ENCODE measurements at regions not wholly inside any gene's neighbourhood (a gene's known extent, or its start where the extent isn't known, plus 50 kb on each side); places are given as distances from the start of the nearest gene placed in this dataset.

DNA sequence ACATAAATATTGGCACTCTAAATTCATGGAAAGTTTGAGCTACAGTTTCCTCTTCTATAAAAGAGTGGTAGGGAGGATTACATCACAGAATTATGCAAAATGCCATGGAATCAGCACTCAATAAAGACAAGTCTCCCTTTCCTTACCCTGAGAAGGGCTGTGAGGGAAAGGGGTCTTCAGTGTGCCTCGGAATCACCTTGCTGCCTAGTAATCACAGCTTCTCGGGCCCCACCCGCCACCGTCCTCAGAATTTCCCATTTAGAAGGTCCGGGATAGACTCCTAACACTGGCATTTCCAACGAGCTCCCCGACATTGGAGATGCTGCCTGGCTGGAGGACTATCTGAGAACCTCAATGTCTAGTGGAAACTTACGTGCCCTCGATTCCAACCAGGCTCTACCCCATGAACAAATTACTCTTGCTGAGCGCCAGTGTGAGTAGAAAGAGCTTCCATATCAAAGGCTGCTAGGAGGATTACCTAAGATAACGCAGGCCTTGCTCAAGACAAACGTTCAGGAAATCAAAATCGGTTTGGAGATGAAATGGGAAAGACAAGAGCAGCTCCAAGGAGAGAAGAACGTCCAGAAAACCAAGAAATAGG, 92.1 kb upstream of the CHD2 start:
- ChIA-PET POLR2A (interaction anchor here (0.7 to 6.3 kb wide), 15 partner anchors 9 to 153 kb away, joined by 3 to 226 read pairs (median 11); partner anchors contain the start of gene CHD2), CTCF (interaction anchor here (0.7 to 5.1 kb wide), 21 partner anchors 10 to 279 kb away, joined by 3 to 60 read pairs (median 8); partner anchors contain the start of gene CHD2)
- DNase-seq (no peak), ATAC-seq (no peak)
- no peaks in the 10 kb centered on the region for H3K9me3 Mint-ChIP-seq
- peaks cover 41% of the 10 kb centered on the region for H3K4me1 Mint-ChIP-seq (ENCODE audit: low read depth)
- intact Hi-C loops (cut with micrococcal nuclease): loop anchor here (2.0 kb wide), 1 partner anchor 101 kb away; no protein-coding TSS in a partner anchor
- H3K27me3 Mint-ChIP-seq: no peaks in the 10 kb centered on the region
- peak overlapping the region; percentile 99 for H3K27ac Mint-ChIP-seq
- peaks cover 8% of the 10 kb centered on the region for H3K36me3 Mint-ChIP-seq (ENCODE audit: low read depth)
- TF ChIP-seq, protein P1, sequence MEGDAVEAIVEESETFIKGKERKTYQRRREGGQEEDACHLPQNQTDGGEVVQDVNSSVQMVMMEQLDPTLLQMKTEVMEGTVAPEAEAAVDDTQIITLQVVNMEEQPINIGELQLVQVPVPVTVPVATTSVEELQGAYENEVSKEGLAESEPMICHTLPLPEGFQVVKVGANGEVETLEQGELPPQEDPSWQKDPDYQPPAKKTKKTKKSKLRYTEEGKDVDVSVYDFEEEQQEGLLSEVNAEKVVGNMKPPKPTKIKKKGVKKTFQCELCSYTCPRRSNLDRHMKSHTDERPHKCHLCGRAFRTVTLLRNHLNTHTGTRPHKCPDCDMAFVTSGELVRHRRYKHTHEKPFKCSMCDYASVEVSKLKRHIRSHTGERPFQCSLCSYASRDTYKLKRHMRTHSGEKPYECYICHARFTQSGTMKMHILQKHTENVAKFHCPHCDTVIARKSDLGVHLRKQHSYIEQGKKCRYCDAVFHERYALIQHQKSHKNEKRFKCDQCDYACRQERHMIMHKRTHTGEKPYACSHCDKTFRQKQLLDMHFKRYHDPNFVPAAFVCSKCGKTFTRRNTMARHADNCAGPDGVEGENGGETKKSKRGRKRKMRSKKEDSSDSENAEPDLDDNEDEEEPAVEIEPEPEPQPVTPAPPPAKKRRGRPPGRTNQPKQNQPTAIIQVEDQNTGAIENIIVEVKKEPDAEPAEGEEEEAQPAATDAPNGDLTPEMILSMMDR (IDR thresholded peaks at IDR 0.05): no peak
- H3K4me3 Mint-ChIP-seq: peak overlapping the region; percentile 82

DNA sequence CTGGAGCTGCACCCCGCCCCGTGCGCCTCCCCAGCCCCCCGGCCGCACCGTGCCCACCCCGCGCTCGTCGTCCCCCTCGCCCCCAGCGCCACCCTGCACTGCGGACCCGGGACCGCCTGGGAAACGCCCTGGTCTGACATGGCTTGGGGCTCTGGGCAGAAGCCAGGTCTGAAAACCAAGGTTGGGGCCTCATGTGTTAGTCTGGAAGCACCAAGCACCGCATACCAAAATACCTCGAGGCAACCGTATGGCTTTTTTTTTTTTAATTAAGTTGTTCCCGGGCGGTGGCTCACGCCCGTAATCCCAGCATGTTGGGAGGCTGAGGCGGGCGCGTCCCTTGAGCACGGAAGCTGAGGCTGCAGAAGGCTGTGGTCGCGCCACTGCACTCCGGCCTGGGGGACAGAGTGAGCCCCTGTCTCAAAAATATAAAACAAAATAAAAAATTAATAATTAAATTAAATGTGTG, 91.5 kb upstream of the CHD2 start:
- ATAC-seq (peak; percentile 7), DNase-seq (no peak)
- ChIA-PET CTCF (interaction anchor here (0.7 to 5.1 kb wide), 25 partner anchors 11 to 227 kb away, joined by 3 to 60 read pairs (median 8); partner anchors contain the start of gene CHD2), POLR2A (interaction anchor here (0.7 to 6.3 kb wide), 19 partner anchors 10 to 152 kb away, joined by 3 to 226 read pairs (median 11); partner anchors contain the start of gene CHD2)
- TF ChIP-seq, protein P1 (IDR thresholded peaks at IDR 0.05): no peak
- Mint-ChIP-seq H3K27ac (peak overlapping the region; percentile 99), H3K4me3 (peak overlapping the region; percentile 82), H3K27me3 (no peaks in the 10 kb centered on the region), H3K36me3 (ENCODE audit: low read depth) (peaks cover 7% of the 10 kb centered on the region), H3K9me3 (no peaks in the 10 kb centered on the region), H3K4me1 (ENCODE audit: low read depth) (peaks cover 40% of the 10 kb centered on the region)
- intact Hi-C loops (cut with micrococcal nuclease): loop anchor here (1.0 to 2.0 kb wide), 2 partner anchors 74 to 100 kb away; no protein-coding TSS in a partner anchor

DNA sequence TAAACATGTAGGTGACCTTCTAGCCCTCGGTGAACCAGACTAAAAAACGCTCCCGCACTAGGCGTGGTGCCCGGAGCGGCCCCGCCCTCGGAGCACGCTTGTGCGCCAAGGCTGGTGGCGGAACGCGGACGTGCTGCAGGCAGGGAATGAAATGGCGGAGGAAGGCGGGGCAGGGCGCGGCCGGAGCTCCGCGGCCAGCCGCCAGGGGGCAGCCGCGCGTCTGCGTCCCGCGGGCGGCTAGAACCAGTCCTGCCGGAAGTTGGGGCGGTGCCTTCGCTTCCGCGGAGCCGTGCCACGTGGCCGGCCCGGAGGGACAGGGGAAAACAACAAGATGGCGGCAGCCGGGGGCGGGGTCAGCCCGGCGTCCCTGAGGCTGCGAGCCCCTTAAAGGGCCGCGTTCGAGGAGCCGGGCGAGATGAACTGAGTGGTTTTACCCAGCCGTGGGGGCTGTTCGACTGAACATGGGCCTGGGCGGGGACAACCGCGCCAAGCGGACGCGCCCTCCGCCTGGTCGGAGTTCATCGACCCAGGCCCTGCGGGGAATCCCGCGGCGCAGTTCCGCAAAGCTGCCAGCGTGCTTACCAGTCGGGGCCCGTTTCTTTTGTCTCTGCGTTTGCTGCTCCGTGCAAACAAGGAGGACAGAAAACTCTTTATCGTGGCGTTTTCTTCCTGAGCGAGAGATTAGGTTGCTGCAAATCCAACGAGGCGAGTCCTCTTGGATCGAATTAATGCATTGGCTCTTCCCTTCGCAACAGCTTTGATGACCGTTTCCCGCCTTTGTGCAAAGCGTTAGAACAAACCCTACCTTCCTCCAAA, 90.9 kb upstream of the CHD2 start:
- POLR2A ChIA-PET: interaction anchor here (0.6 to 6.3 kb wide), 22 partner anchors 10 to 209 kb away, joined by 3 to 226 read pairs (median 8); partner anchors contain the start of gene CHD2

DNA sequence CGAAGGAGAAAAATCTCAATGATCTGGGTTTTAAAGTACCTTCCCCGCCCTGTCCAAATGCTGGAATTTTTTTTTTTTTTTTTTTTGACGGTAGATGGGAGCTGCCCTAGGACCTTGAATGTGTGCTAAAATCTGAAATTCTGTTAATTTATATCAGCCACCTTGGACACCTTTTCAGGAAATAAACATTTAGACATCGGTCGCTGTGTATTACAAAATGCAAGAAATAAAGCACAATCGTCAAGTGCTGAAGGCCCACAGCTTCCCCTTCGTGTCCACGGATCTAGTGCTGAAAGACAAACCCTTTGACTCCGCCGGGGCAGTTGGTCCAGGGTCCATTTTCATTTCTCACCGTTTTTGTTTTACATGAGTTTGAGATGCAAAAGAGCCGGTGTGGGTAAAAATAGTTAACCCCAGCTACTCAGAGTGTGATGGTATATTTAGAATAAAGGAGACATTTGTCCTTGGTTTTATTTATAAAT, 90.2 kb upstream of the CHD2 start:
- intact Hi-C loops (cut with micrococcal nuclease): loop anchor here (1.0 to 2.0 kb wide), 2 partner anchors 72 to 99 kb away; no protein-coding TSS in a partner anchor
- Mint-ChIP-seq H3K27ac (peak overlapping the region; percentile 99), H3K4me1 (ENCODE audit: low read depth) (peaks cover 41% of the 10 kb centered on the region), H3K9me3 (no peaks in the 10 kb centered on the region), H3K27me3 (no peaks in the 10 kb centered on the region), H3K36me3 (ENCODE audit: low read depth) (peaks cover 5% of the 10 kb centered on the region), H3K4me3 (peak overlapping the region; percentile 82)
- ChIA-PET CTCF (interaction anchor here (1.0 to 5.1 kb wide), 16 partner anchors 11 to 133 kb away, joined by 3 to 60 read pairs (median 12); partner anchors contain the start of gene CHD2), POLR2A (interaction anchor here (0.6 to 6.3 kb wide), 19 partner anchors 10 to 208 kb away, joined by 3 to 226 read pairs (median 11); partner anchors contain the start of gene CHD2)
- ATAC-seq: no peak
- TF ChIP-seq, protein P1 (IDR thresholded peaks at IDR 0.05): no peak
- DNase-seq: peak; percentile 61

More for the DNA sequence above, 90.9 kb upstream of the CHD2 start:
- peak overlapping the region; percentile 82 for H3K4me3 Mint-ChIP-seq
- H3K27me3 Mint-ChIP-seq: no peaks in the 10 kb centered on the region
- intact Hi-C loops (cut with micrococcal nuclease): loop anchor here (1.0 to 2.0 kb wide), 2 partner anchors 73 to 100 kb away; no protein-coding TSS in a partner anchor
- H3K9me3 Mint-ChIP-seq: no peaks in the 10 kb centered on the region
- TF ChIP-seq, protein P1 (IDR thresholded peaks at IDR 0.05): peak; percentile 92
- CTCF ChIA-PET: interaction anchor here (0.7 to 5.1 kb wide), 22 partner anchors 11 to 221 kb away, joined by 3 to 60 read pairs (median 8); partner anchors contain the start of gene CHD2
- peak overlapping the region; percentile 99 for H3K27ac Mint-ChIP-seq
- ATAC-seq (peak; percentile 84), DNase-seq (peak; percentile 99)
- H3K4me1 Mint-ChIP-seq (ENCODE audit: low read depth): peaks cover 40% of the 10 kb centered on the region
- peaks cover 5% of the 10 kb centered on the region for H3K36me3 Mint-ChIP-seq (ENCODE audit: low read depth)
